Kidney epithelial cell (primary cell): ENCODE measurements at regions not wholly inside any gene's neighbourhood (a gene's known extent, or its start where the extent isn't known, plus 50 kb on each side); places are given as distances from the start of the nearest gene placed in this dataset.

Source experiments
- DNase-seq: peaks from one replicate; pipeline ENCODE4 v3.0.0-alpha.2; 2010; ENCODE audit warnings: low read depth
- H3K27me3 ChIP-seq: 2 replicates; pipeline ENCODE4 v1.6.0; 2011; ENCODE audit warnings: low read length; ENCODE audit not compliant: control insufficient read depth, insufficient read depth
- H3K36me3 ChIP-seq: 2 replicates; pipeline ENCODE4 v1.5.1; 2011; ENCODE audit warnings: low read length; ENCODE audit not compliant: control insufficient read depth, insufficient read depth
- H3K4me3 ChIP-seq: 2 replicates; pipeline ENCODE4 v1.5.1; 2011; ENCODE audit warnings: low read depth, mild to moderate bottlenecking, control low read depth, low read length
- CTCF ChIP-seq: IDR thresholded peaks from 2 replicates; pipeline ENCODE4 v1.5.1; 2011; ENCODE audit warnings: mild to moderate bottlenecking, moderate library complexity, low read length, control low read depth, inconsistent platforms; ENCODE audit not compliant: insufficient read depth, poor library complexity, severe bottlenecking

- Histone ChIP-seq H3K4me3 (no peak overlapping the region), H3K36me3 (no peaks in the 10 kb centered on the region), H3K27me3 (no peaks in the 10 kb centered on the region)
- DNase-seq = no peak
- no peak for TF ChIP-seq CTCF
Observed at GRCh38 chr21:27371975-27372331, 405.1 kb upstream of the ADAMTS5 start.

- Histone ChIP-seq H3K36me3 (no peaks in the 10 kb centered on the region), H3K27me3 (no peaks in the 10 kb centered on the region), H3K4me3 (no peak overlapping the region)
- no peak for DNase-seq
- TF ChIP-seq CTCF = no peak
Observed at GRCh38 chr21:27371115-27371974, 404.5 kb upstream of the ADAMTS5 start.

- Histone ChIP-seq H3K36me3 (no peaks in the 10 kb centered on the region), H3K4me3 (no peak overlapping the region), H3K27me3 (no peaks in the 10 kb centered on the region)
- no peak for TF ChIP-seq CTCF
- DNase-seq = no peak
Observed at GRCh38 chr21:27369978-27370571, 403.2 kb upstream of the ADAMTS5 start.

- DNase-seq = no peak
- H3K4me3 ChIP-seq = no peak overlapping the region
- H3K36me3 ChIP-seq = no peaks in the 10 kb centered on the region
- no peak for TF ChIP-seq CTCF
- H3K27me3 ChIP-seq = no peaks in the 10 kb centered on the region
Observed at GRCh38 chr21:27369234-27369633, 402.3 kb upstream of the ADAMTS5 start.

GRCh38 chr21:27366646-27367235 lies 399.9 kb upstream of the ADAMTS5 start:
- TF ChIP-seq CTCF = no peak
- Histone ChIP-seq H3K36me3 (no peaks in the 10 kb centered on the region), H3K4me3 (no peak overlapping the region), H3K27me3 (no peaks in the 10 kb centered on the region)
- DNase-seq = no peak
